Pancreas (tissue), 10 donors: ENCODE measurements at regions not wholly inside any gene's neighbourhood (a gene's known extent, or its start where the extent isn't known, plus 50 kb on each side); places are given as distances from the start of the nearest gene placed in this dataset.
"Not testable (repeated sequence)": the region's sequence is repeated elsewhere in the genome, so short reads cannot be mapped to it uniquely, and the experiment has no call there.

Experiments
- ATAC-seq, 4 donors: fragments of 200-7000 bp; cut with Tn5 transposase; one replicate each; pipeline versions ENCODE4 v1.8.0 to v1.9.1; 2020; ENCODE audit warnings: mild to moderate bottlenecking in 4 of 4, moderate library complexity in 4 of 4
- DNase-seq, 6 donors: peaks; one replicate each; pipeline ENCODE4 v3.0.0-alpha.2; 2020
- FAIRE-seq: peaks from 2 replicates; lab custom pipeline; 2012; peaks lifted over from hg19 to GRCh38; lab: Jason Lieb, UNC
- H3K27ac ChIP-seq, 4 donors: fragments of 200-600 bp; sonication (generic); 1 replicate in 3 of 4; 2 replicates in 1 of 4; pipeline versions ENCODE4 v1.5.0 to v1.8.0; 2020
- H3K27me3 ChIP-seq, 4 donors: fragments of 200-600 bp; one replicate each; pipeline ENCODE4 v1.8.0; 2021
- H3K36me3 ChIP-seq, 3 donors: fragments of 200-600 bp; sonication (generic) in 1 of 3; one replicate each; pipeline versions ENCODE4 v1.5.0 to v1.8.0; 2020 to 2021
- H3K4me1 ChIP-seq, 3 donors: fragments of 200-600 bp; one replicate each; pipeline ENCODE4 v1.8.0; 2021
- H3K4me3 ChIP-seq, 4 donors: fragments of 200-600 bp; sonication (generic) in 2 of 4; one replicate each; pipeline versions ENCODE4 v1.5.0 to v1.8.0; 2020 to 2021
- H3K9me3 ChIP-seq, 4 donors: fragments of 200-600 bp; one replicate each; pipeline ENCODE4 v1.8.0; 2021
- WGBS, 2 donors: extraction: QIAGEN DNeasy Blood & Tissue Kit; methylation state at CpG; one replicate each; pipeline ENCODE4 v1.1.7; 2013; 5-methylcytosine and 5-hydroxymethylcytosine counted together
- intact Hi-C, 3 donors: fragments of 100-400 bp; cut with DNase I; formaldehyde crosslinking; loops; one replicate each; pipeline versions ENCODE4 v1.11.1 to v1.14.2; 2022
- TF ChIP-seq, protein P1 (sequence below), 4 donors: fragments of 200-600 bp; sonication (generic) in 3 of 4; IDR thresholded peaks; one replicate each; pipeline versions ENCODE4 v1.5.0 to v1.8.0; 2021; ENCODE audit warnings: antibody characterized with exemption in 4 of 4
- donor health status: healthy with polysubstance abuse.
- donor health status: DM: no; HTN: no; CAD: no; lungs with moderate emphysema.
- donor health status: DM: no; HTN: no; CAD: no.
- donor health status: control.
- donor health status: control.
- donor health status: Bipolar disorder and iron deficiency.
- donor health status: DM: yes; HTN: yes; CAD: no.
- donor health status: DM: no; HTN: no; CAD: no.
- donor health status: DM: no; HTN: no; CAD: no.
- donor health status: DM: yes; HTN: yes; CAD: no.

- intact Hi-C loops = no loop called here
- DNase-seq (no peak), ATAC-seq (no peak), FAIRE-seq (no peak)
- H3K4me1 ChIP-seq = no peaks in the 10 kb centered on the region
- WGBS, 2 donors = 13 to 19% methylated on average over 4 of the region's 4 CpGs
- no peak overlapping the region for H3K4me3 ChIP-seq
- H3K27me3 ChIP-seq = no peaks in the 10 kb centered on the region
- H3K36me3 ChIP-seq = no peaks in the 10 kb centered on the region
- H3K9me3 ChIP-seq = no peaks in the 10 kb centered on the region
- no peak overlapping the region for H3K27ac ChIP-seq
- TF ChIP-seq, protein P1, sequence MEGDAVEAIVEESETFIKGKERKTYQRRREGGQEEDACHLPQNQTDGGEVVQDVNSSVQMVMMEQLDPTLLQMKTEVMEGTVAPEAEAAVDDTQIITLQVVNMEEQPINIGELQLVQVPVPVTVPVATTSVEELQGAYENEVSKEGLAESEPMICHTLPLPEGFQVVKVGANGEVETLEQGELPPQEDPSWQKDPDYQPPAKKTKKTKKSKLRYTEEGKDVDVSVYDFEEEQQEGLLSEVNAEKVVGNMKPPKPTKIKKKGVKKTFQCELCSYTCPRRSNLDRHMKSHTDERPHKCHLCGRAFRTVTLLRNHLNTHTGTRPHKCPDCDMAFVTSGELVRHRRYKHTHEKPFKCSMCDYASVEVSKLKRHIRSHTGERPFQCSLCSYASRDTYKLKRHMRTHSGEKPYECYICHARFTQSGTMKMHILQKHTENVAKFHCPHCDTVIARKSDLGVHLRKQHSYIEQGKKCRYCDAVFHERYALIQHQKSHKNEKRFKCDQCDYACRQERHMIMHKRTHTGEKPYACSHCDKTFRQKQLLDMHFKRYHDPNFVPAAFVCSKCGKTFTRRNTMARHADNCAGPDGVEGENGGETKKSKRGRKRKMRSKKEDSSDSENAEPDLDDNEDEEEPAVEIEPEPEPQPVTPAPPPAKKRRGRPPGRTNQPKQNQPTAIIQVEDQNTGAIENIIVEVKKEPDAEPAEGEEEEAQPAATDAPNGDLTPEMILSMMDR (IDR thresholded peaks at IDR 0.05) = no peak
These were observed 81.5 kb upstream of the MSX2 start for GRCh38 chr5:174642816-174643405.

DNA sequence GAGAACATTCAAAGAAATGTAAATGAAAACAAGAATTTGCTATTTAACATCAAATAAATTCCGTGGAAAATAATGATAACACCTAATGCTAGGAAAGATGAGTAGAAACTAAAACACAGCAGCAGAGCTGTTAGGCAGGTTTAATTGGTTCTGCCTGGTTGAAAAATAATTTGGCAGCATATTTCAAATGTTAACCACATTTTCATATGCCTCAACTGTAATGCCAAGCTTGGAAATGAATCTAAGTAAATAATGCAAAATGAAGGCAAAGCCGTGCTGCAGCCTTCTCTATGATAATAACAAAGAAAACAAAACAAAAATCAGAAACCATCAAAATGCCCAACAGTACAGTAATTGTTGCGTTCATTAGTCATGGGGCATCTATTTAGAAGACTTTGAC is 79.9 kb upstream of the MSX2 start:
- H3K9me3 ChIP-seq = no peaks in the 10 kb centered on the region
- 60 to 74% methylated on average over 3 of the region's 3 CpGs for WGBS, 2 donors
- intact Hi-C loops = no loop called here
- H3K36me3 ChIP-seq = no peaks in the 10 kb centered on the region
- ATAC-seq (no peak), DNase-seq (no peak), FAIRE-seq (no peak)
- TF ChIP-seq, protein P1 (IDR thresholded peaks at IDR 0.05) = no peak
- H3K27ac ChIP-seq = no peak overlapping the region
- no peaks in the 10 kb centered on the region for H3K27me3 ChIP-seq
- H3K4me3 ChIP-seq = no peak overlapping the region
- no peaks in the 10 kb centered on the region for H3K4me1 ChIP-seq

DNA sequence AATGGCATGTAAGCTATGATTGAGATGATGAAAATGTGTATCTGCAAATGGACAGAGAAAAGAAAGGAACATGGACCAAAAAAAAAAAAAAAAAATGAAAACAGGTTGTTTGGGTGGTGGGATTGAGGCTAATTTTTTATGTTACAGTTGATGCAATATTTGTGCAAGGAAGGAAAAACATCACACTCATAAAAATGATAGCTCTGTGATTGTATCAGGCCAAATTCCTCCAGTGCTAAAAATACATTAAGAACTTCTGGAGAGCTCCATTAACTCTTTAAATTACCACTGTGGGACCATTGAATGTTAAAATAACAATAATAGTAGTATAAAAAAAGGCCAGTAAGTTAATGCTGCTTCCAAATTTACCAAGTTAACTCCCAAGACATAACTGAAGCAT is 79.5 kb upstream of the MSX2 start:
- DNase-seq = no peak
- intact Hi-C loops = no loop called here
- Histone ChIP-seq H3K27me3 (no peaks in the 10 kb centered on the region), H3K4me1 (no peaks in the 10 kb centered on the region), H3K27ac (no peak overlapping the region), H3K4me3 (no peak overlapping the region), H3K36me3 (no peaks in the 10 kb centered on the region), H3K9me3 (no peaks in the 10 kb centered on the region)
- FAIRE-seq = no peak
- TF ChIP-seq, protein P1 (IDR thresholded peaks at IDR 0.05) = no peak
- no peak for ATAC-seq

- Histone ChIP-seq H3K27me3 (no peaks in the 10 kb centered on the region), H3K9me3 (no peaks in the 10 kb centered on the region), H3K4me3 (no peak overlapping the region), H3K4me1 (no peaks in the 10 kb centered on the region), H3K36me3 (no peaks in the 10 kb centered on the region), H3K27ac (no peak overlapping the region)
- TF ChIP-seq, protein P1 (IDR thresholded peaks at IDR 0.05) = no peak
- no peak for DNase-seq
- ATAC-seq = no peak
- intact Hi-C loops = no loop called here
- FAIRE-seq = no peak
- WGBS, 2 donors = 76 to 79% methylated on average over 4 of the region's 4 CpGs
These were observed 78.7 kb upstream of the MSX2 start for GRCh38 chr5:174645677-174646076.

DNA sequence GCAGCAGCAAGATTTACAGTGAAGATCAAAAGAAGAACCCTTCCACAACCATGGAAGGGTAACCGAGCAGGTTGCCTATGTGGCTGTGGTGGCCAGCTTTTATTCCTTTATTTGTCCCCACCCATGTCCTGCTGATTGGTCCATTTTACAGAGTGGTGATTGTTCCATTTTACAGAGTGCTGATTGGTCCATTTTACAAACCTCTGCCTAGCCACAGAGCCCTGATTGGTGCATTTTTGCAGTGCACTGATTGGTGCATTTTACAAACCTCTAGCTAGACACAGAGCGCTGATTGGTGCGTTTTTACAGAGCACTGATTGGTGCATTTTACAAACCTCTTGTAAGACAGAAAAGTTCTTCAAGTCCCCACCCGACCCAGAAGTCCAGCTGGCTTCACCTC is 75.8 kb upstream of the MSX2 start:
- DNase-seq, FAIRE-seq, ATAC-seq, H3K9me3 ChIP-seq, H3K4me1 ChIP-seq, intact Hi-C loops, H3K4me3 ChIP-seq, H3K27ac ChIP-seq, H3K27me3 ChIP-seq, H3K36me3 ChIP-seq: not testable (repeated sequence)
- 63 to 77% methylated on average over 4 of the region's 4 CpGs for WGBS, 2 donors
